ENCODE measurements at regions not wholly inside any gene's neighbourhood (a gene's known extent, or its start where the extent isn't known, plus 50 kb on each side); places are given as distances from the start of the nearest gene placed in this dataset.

DNA sequence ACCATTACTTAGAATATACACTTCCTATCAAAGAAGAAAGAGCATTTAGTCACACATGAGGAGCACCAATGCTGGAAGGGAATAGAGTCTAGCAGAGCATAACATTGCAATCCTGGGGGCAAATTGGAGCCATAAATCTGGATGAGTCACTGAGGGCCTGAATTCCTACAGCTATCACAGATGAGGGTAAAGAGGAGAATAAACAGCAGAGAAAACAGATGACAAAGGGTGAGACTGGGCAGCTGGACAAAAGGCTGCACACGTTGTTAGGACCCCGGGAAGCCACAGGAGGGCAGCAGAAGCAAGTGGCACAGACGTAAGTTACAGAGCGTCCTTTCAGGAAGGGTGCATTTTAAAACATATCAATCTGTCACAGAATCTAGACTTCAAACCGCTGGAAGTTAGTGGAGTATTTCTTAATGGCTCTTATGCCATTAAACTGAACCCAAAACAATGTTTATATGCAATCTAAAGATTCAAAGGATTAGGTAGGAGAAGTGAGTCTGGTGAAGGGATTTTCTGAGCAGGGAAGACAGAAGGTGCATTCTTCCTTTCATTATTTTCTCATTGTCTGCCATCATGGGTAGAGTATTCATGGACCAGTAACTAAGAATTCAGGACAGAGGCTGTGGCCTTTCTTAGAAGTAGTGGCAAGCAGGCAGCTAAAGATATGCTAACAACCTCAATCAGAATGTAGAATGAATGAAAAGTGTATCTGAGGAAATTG, 159.8 kb upstream of the DAAM1 start:
- H3K36me3 ChIP-seq, result no peaks in the 10 kb centered on the region
- H3K9me3 ChIP-seq, result no peaks in the 10 kb centered on the region
- TF ChIP-seq CTCF (IDR thresholded peaks at IDR 0.05) (peak; percentile 28 to 56 (median 35)), POLR2AphosphoS5 (IDR thresholded peaks at IDR 0.05; ENCODE audit: insufficient read depth in 1 of 2, low read depth in 1 of 2) (no peak)
- intact Hi-C loops (cut with DNase I), result loop anchor here (10.0 kb wide), 1 partner anchor 394 kb away; the partner anchor contains the start of gene DACT1
- H3K4me3 ChIP-seq, result no peak overlapping the region
- H3K27ac ChIP-seq, result no peak overlapping the region
- H3K4me1 ChIP-seq, result no peaks in the 10 kb centered on the region
- H3K27me3 ChIP-seq, result no peaks in the 10 kb centered on the region
- DNase-seq (ENCODE audit: extremely low spot score in 2 of 2), result no peak

DNA sequence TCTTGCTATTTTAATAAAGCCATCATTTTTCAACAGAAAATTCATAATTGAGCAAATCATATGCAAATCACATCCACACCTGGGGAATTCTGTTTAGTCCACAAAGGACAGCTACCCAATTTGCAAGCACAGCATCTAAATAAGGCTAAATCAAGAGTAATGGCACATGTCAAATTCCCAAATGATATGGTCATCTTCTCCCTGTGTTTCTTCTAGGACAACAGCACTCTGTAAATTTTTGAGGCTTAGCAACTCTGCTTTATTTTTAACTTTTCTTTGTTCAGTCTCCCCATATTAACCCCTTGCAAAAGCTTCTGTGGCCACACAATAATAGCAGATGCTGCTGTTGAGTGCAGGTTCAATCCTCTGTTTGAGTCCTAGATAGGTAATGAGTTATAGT, 155.6 kb upstream of the DAAM1 start:
- H3K4me1 ChIP-seq, result no peaks in the 10 kb centered on the region
- no peak for DNase-seq (ENCODE audit: extremely low spot score in 2 of 2)
- intact Hi-C loops (cut with DNase I), result no loop called here
- TF ChIP-seq CTCF (IDR thresholded peaks at IDR 0.05) (no peak), POLR2AphosphoS5 (IDR thresholded peaks at IDR 0.05; ENCODE audit: insufficient read depth in 1 of 2, low read depth in 1 of 2) (no peak)
- H3K27ac ChIP-seq, result no peak overlapping the region
- H3K9me3 ChIP-seq, result no peaks in the 10 kb centered on the region
- no peaks in the 10 kb centered on the region for H3K36me3 ChIP-seq
- no peaks in the 10 kb centered on the region for H3K27me3 ChIP-seq
- H3K4me3 ChIP-seq, result no peak overlapping the region

- DNase-seq (ENCODE audit: extremely low spot score in 2 of 2), result no peak
- no peak for TF ChIP-seq CTCF (IDR thresholded peaks at IDR 0.05)
- no peak overlapping the region for H3K4me3 ChIP-seq
- no peaks in the 10 kb centered on the region for H3K36me3 ChIP-seq
- no peak overlapping the region for H3K27ac ChIP-seq
- no peaks in the 10 kb centered on the region for H3K4me1 ChIP-seq
- H3K27me3 ChIP-seq, result no peaks in the 10 kb centered on the region
- intact Hi-C loops (cut with DNase I), result no loop called here
- no peaks in the 10 kb centered on the region for H3K9me3 ChIP-seq
Observed at GRCh38 chr14:59036134-59036533, 152.3 kb upstream of the DAAM1 start.

DNA sequence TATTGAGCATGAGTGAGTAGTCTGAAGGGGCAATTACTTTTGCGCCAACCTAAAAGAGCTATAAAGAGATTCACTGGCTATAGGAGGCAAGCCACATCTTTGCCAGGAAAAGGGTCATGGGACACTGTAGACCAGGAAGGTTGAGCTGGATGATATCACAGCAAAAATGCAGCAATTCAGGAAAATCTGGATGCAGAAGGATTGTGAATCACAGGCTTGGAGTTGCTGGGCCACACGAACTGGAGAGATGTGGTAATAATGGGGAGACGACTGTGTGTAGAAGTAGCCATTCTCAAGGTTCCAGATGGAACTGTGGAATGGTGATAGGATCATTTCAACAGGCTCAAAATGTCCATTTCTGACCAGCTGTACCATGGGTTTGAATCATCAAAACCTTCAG, 151.4 kb upstream of the DAAM1 start:
- Histone ChIP-seq H3K27ac (no peak overlapping the region), H3K36me3 (no peaks in the 10 kb centered on the region), H3K9me3 (no peaks in the 10 kb centered on the region), H3K4me3 (no peak overlapping the region), H3K4me1 (no peaks in the 10 kb centered on the region), H3K27me3 (no peaks in the 10 kb centered on the region)
- intact Hi-C loops (cut with DNase I), result no loop called here
- no peak for DNase-seq (ENCODE audit: extremely low spot score in 2 of 2)
- TF ChIP-seq CTCF (IDR thresholded peaks at IDR 0.05) (no peak), POLR2AphosphoS5 (IDR thresholded peaks at IDR 0.05; ENCODE audit: insufficient read depth in 1 of 2, low read depth in 1 of 2) (no peak), POLR2A (IDR thresholded peaks at IDR 0.05) (no peak)

GRCh38 chr14:59037620-59038019, 150.8 kb upstream of the DAAM1 start:
- H3K4me1 ChIP-seq, result no peaks in the 10 kb centered on the region
- DNase-seq (ENCODE audit: extremely low spot score in 2 of 2), result no peak
- H3K36me3 ChIP-seq, result no peaks in the 10 kb centered on the region
- H3K9me3 ChIP-seq, result no peaks in the 10 kb centered on the region
- H3K27ac ChIP-seq, result no peak overlapping the region
- no peak overlapping the region for H3K4me3 ChIP-seq
- intact Hi-C loops (cut with DNase I), result no loop called here
- TF ChIP-seq POLR2AphosphoS5 (IDR thresholded peaks at IDR 0.05; ENCODE audit: insufficient read depth in 1 of 2, low read depth in 1 of 2) (no peak), POLR2A (IDR thresholded peaks at IDR 0.05) (no peak), CTCF (IDR thresholded peaks at IDR 0.05) (no peak)
- no peaks in the 10 kb centered on the region for H3K27me3 ChIP-seq

Measured in vagina (tissue), 2 donors.